ENCODE measurements at regions not wholly inside any gene's neighbourhood (a gene's known extent, or its start where the extent isn't known, plus 50 kb on each side); places are given as distances from the start of the nearest gene placed in this dataset.

DNA sequence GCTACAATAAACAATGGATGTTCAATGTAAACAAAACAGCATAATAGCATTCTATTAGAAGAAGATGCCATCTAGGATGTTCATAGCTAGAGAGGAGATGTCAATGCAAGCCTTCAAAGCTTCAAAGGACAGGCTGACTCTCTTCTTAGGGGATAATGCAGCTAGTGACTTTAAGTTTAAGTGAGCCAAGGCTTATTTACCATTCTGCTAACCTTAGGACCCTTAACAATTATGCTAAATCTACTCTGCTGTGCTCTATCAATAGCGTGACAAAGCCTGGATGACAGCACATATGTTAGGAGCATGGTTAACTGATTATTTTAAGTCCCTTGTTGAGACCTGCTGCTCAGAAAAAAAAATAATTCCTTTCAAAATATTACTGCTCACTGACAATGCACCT, 106.0 kb upstream of the SSTR1 start:
- TF ChIP-seq, protein P1, sequence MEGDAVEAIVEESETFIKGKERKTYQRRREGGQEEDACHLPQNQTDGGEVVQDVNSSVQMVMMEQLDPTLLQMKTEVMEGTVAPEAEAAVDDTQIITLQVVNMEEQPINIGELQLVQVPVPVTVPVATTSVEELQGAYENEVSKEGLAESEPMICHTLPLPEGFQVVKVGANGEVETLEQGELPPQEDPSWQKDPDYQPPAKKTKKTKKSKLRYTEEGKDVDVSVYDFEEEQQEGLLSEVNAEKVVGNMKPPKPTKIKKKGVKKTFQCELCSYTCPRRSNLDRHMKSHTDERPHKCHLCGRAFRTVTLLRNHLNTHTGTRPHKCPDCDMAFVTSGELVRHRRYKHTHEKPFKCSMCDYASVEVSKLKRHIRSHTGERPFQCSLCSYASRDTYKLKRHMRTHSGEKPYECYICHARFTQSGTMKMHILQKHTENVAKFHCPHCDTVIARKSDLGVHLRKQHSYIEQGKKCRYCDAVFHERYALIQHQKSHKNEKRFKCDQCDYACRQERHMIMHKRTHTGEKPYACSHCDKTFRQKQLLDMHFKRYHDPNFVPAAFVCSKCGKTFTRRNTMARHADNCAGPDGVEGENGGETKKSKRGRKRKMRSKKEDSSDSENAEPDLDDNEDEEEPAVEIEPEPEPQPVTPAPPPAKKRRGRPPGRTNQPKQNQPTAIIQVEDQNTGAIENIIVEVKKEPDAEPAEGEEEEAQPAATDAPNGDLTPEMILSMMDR (tag by site-specific recombination; IDR thresholded peaks at IDR 0.05) = no peak
- TF ChIP-seq, protein P2, sequence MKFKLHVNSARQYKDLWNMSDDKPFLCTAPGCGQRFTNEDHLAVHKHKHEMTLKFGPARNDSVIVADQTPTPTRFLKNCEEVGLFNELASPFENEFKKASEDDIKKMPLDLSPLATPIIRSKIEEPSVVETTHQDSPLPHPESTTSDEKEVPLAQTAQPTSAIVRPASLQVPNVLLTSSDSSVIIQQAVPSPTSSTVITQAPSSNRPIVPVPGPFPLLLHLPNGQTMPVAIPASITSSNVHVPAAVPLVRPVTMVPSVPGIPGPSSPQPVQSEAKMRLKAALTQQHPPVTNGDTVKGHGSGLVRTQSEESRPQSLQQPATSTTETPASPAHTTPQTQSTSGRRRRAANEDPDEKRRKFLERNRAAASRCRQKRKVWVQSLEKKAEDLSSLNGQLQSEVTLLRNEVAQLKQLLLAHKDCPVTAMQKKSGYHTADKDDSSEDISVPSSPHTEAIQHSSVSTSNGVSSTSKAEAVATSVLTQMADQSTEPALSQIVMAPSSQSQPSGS (tag by site-specific recombination; IDR thresholded peaks at IDR 0.05; ENCODE audit: low read depth) = no peak
- TF ChIP-seq, protein P3, sequence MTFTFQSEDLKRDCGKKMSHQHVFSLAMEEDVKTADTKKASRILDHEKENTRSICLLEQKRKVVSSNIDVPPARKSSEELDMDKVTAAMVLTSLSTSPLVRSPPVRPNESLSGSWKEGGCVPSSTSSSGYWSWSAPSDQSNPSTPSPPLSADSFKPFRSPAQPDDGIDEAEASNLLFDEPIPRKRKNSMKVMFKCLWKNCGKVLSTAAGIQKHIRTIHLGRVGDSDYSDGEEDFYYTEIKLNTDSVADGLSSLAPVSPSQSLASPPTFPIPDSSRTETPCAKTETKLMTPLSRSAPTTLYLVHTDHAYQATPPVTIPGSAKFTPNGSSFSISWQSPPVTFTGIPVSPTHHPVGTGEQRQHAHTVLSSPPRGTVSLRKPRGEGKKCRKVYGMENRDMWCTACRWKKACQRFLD (tag by site-specific recombination; IDR thresholded peaks at IDR 0.05) = no peak
- TF ChIP-seq KLF16 (tag by site-specific recombination; IDR thresholded peaks at IDR 0.05) = no peak
- TF ChIP-seq, protein P4, sequence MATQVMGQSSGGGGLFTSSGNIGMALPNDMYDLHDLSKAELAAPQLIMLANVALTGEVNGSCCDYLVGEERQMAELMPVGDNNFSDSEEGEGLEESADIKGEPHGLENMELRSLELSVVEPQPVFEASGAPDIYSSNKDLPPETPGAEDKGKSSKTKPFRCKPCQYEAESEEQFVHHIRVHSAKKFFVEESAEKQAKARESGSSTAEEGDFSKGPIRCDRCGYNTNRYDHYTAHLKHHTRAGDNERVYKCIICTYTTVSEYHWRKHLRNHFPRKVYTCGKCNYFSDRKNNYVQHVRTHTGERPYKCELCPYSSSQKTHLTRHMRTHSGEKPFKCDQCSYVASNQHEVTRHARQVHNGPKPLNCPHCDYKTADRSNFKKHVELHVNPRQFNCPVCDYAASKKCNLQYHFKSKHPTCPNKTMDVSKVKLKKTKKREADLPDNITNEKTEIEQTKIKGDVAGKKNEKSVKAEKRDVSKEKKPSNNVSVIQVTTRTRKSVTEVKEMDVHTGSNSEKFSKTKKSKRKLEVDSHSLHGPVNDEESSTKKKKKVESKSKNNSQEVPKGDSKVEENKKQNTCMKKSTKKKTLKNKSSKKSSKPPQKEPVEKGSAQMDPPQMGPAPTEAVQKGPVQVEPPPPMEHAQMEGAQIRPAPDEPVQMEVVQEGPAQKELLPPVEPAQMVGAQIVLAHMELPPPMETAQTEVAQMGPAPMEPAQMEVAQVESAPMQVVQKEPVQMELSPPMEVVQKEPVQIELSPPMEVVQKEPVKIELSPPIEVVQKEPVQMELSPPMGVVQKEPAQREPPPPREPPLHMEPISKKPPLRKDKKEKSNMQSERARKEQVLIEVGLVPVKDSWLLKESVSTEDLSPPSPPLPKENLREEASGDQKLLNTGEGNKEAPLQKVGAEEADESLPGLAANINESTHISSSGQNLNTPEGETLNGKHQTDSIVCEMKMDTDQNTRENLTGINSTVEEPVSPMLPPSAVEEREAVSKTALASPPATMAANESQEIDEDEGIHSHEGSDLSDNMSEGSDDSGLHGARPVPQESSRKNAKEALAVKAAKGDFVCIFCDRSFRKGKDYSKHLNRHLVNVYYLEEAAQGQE (tag by site-specific recombination; IDR thresholded peaks at IDR 0.05) = no peak
- TF ChIP-seq, protein P5, sequence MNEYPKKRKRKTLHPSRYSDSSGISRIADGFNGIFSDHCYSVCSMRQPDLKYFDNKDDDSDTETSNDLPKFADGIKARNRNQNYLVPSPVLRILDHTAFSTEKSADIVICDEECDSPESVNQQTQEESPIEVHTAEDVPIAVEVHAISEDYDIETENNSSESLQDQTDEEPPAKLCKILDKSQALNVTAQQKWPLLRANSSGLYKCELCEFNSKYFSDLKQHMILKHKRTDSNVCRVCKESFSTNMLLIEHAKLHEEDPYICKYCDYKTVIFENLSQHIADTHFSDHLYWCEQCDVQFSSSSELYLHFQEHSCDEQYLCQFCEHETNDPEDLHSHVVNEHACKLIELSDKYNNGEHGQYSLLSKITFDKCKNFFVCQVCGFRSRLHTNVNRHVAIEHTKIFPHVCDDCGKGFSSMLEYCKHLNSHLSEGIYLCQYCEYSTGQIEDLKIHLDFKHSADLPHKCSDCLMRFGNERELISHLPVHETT (tag by site-specific recombination; IDR thresholded peaks at IDR 0.05) = no peak
